ENCODE measurements at regions not wholly inside any gene's neighbourhood (a gene's known extent, or its start where the extent isn't known, plus 50 kb on each side); places are given as distances from the start of the nearest gene placed in this dataset.

- Histone ChIP-seq H3K4me3 (no peak overlapping the region), H3K9me3 (no peaks in the 10 kb centered on the region), H3K4me1 (no peaks in the 10 kb centered on the region), H3K27ac (no peak overlapping the region), H3K27me3 (no peaks in the 10 kb centered on the region), H3K36me3 (no peaks in the 10 kb centered on the region)
- 43% methylated on average over 2 of the region's 2 CpGs for WGBS (ENCODE audit: insufficient coverage, low coverage, low lambda C conversion rate, missing lambda C conversion rate)
- intact Hi-C loops (cut with DNase I), result no loop called here
- no peak for TF ChIP-seq CTCF (IDR thresholded peaks at IDR 0.05)
- no peak for TF ChIP-seq POLR2A (IDR thresholded peaks at IDR 0.05)
- ATAC-seq (no peak), DNase-seq (no peak)
Observed at GRCh38 chr3:25114532-25114931, 313.5 kb upstream of the RARB start.

- ATAC-seq (no peak), DNase-seq (no peak)
- Histone ChIP-seq H3K4me1 (no peaks in the 10 kb centered on the region), H3K4me3 (no peak overlapping the region), H3K9me3 (no peaks in the 10 kb centered on the region), H3K27ac (no peak overlapping the region), H3K36me3 (no peaks in the 10 kb centered on the region), H3K27me3 (no peaks in the 10 kb centered on the region)
- WGBS (ENCODE audit: insufficient coverage, low coverage, low lambda C conversion rate, missing lambda C conversion rate), result 63% methylated on average over 4 of the region's 4 CpGs
- TF ChIP-seq POLR2A (IDR thresholded peaks at IDR 0.05), result no peak
- no peak for TF ChIP-seq CTCF (IDR thresholded peaks at IDR 0.05)
- intact Hi-C loops (cut with DNase I), result no loop called here
Observed at GRCh38 chr3:25117005-25117593, 311.0 kb upstream of the RARB start.

GRCh38 chr3:25119682-25120081 is 308.4 kb upstream of the RARB start:
- TF ChIP-seq CTCF (IDR thresholded peaks at IDR 0.05), result no peak
- no peak for TF ChIP-seq POLR2A (IDR thresholded peaks at IDR 0.05)
- 53% methylated on average over 1 of the region's 1 CpG for WGBS (ENCODE audit: insufficient coverage, low coverage, low lambda C conversion rate, missing lambda C conversion rate)
- intact Hi-C loops (cut with DNase I), result no loop called here

GRCh38 chr3:25120665-25121064 is 307.4 kb upstream of the RARB start:
- ATAC-seq, result no peak

More at GRCh38 chr3:25119682-25120081, 308.4 kb upstream of the RARB start:
- DNase-seq (no peak), ATAC-seq (no peak)
- Histone ChIP-seq H3K36me3 (no peaks in the 10 kb centered on the region), H3K27me3 (no peaks in the 10 kb centered on the region), H3K27ac (no peak overlapping the region), H3K4me1 (no peaks in the 10 kb centered on the region), H3K9me3 (no peaks in the 10 kb centered on the region), H3K4me3 (no peak overlapping the region)

More at GRCh38 chr3:25120665-25121064, 307.4 kb upstream of the RARB start:
- DNase-seq, result no peak
- TF ChIP-seq POLR2A (IDR thresholded peaks at IDR 0.05) (no peak), CTCF (IDR thresholded peaks at IDR 0.05) (no peak)
- no peak overlapping the region for H3K27ac ChIP-seq
- no peak overlapping the region for H3K4me3 ChIP-seq
- intact Hi-C loops (cut with DNase I), result no loop called here
- H3K4me1 ChIP-seq, result no peaks in the 10 kb centered on the region
- no peaks in the 10 kb centered on the region for H3K9me3 ChIP-seq
- no peaks in the 10 kb centered on the region for H3K36me3 ChIP-seq
- no peaks in the 10 kb centered on the region for H3K27me3 ChIP-seq
- WGBS (ENCODE audit: insufficient coverage, low coverage, low lambda C conversion rate, missing lambda C conversion rate), result 46% methylated on average over 4 of the region's 4 CpGs

Data from right lobe of liver (tissue), 6 donors.